HEK293 (cell line): ENCODE measurements at regions not wholly inside any gene's neighbourhood (a gene's known extent, or its start where the extent isn't known, plus 50 kb on each side); places are given as distances from the start of the nearest gene placed in this dataset.

ENCODE experiments used
- CTCF ChIA-PET: fragments of 350-600 bp; formaldehyde crosslinking; extraction: SDS; loops from one replicate; lab custom pipeline; 2021; ENCODE audit warnings: antibody characterized with exemption; lab: Yijun Ruan, JAX
- POLR2A ChIA-PET: fragments of 300-600 bp; formaldehyde crosslinking; extraction: SDS; loops from one replicate; lab custom pipeline; 2020; ENCODE audit warnings: antibody characterized with exemption, inconsistent platforms; lab: Yijun Ruan, JAX
- H3K27ac ChIP-seq: fragments of 200-500 bp; sonication (Bioruptor generic); 2 replicates; pipeline ENCODE4 v1.5.1; 2014; ENCODE audit warnings: low read depth, low read length, control low read depth, inconsistent platforms; ENCODE audit errors: extremely low read depth
- H3K36me3 ChIP-seq, 2 experiments: fragments of 200-500 bp in 1 of 2; sonication (Bioruptor generic) in 1 of 2; 1 replicate in 1 of 2; 2 replicates in 1 of 2; pipeline ENCODE4 v1.5.1; 2014 to 2017; ENCODE audit warnings: inconsistent platforms in 2 of 2, low read length in 2 of 2; ENCODE audit not compliant: control insufficient read depth in 2 of 2, insufficient read depth in 1 of 2
- H3K4me1 ChIP-seq: fragments of 200-500 bp; sonication (Bioruptor generic); 2 replicates; pipeline ENCODE4 v1.5.1; 2014; ENCODE audit warnings: mild to moderate bottlenecking, low read length, inconsistent platforms; ENCODE audit not compliant: control insufficient read depth, insufficient read depth
- H3K4me3 ChIP-seq: 2 replicates; pipeline ENCODE4 v1.5.1; 2011; ENCODE audit warnings: low read depth, mild to moderate bottlenecking, control low read depth, low read length, moderate library complexity
- H3K9me3 ChIP-seq: fragments of 200-500 bp; sonication (Bioruptor generic); 2 replicates; pipeline ENCODE4 v1.5.1; 2014; ENCODE audit warnings: low read depth, low read length, inconsistent platforms; ENCODE audit not compliant: control insufficient read depth, insufficient read depth
- EGR2 ChIP-seq: fragments of 450-650 bp; formaldehyde crosslinking; IDR thresholded peaks from 2 replicates; pipeline ENCODE4 v1.5.1; 2016; ENCODE audit warnings: low read depth, missing biosample characterization, missing genetic modification characterization
- GFI1B ChIP-seq: fragments of 450-650 bp; formaldehyde crosslinking; IDR thresholded peaks from 2 replicates; pipeline ENCODE4 v1.5.1; 2016; ENCODE audit warnings: missing biosample characterization, missing genetic modification characterization
- GLIS1 ChIP-seq: fragments of 450-650 bp; formaldehyde crosslinking; IDR thresholded peaks from 2 replicates; pipeline ENCODE4 v1.5.1; 2016; ENCODE audit warnings: missing biosample characterization, missing genetic modification characterization
- INSM2 ChIP-seq: fragments of 450-650 bp; formaldehyde crosslinking; IDR thresholded peaks from 2 replicates; pipeline ENCODE4 v1.5.1; 2016; ENCODE audit warnings: missing biosample characterization, missing genetic modification characterization
- KLF10 ChIP-seq: fragments of 450-650 bp; IDR thresholded peaks from 2 replicates; pipeline ENCODE4 v1.5.1; 2018; ENCODE audit warnings: missing biosample characterization, mild to moderate bottlenecking, missing genetic modification characterization
- SETDB1 ChIP-seq: IDR thresholded peaks from one replicate; pipeline ENCODE4 v1.6.1; 2017; ENCODE audit warnings: mild to moderate bottlenecking, low read length, moderate library complexity, mixed read lengths; ENCODE audit not compliant: insufficient read length
- YY1 ChIP-seq: fragments of 450-650 bp; formaldehyde crosslinking; IDR thresholded peaks from 2 replicates; pipeline ENCODE4 v1.5.1; 2018; ENCODE audit warnings: missing biosample characterization, missing genetic modification characterization
- ZBTB17 ChIP-seq: fragments of 450-650 bp; formaldehyde crosslinking; IDR thresholded peaks from 2 replicates; pipeline ENCODE4 v1.5.1; 2016; ENCODE audit warnings: missing biosample characterization, missing genetic modification characterization
- ZNF157 ChIP-seq: fragments of 450-650 bp; formaldehyde crosslinking; IDR thresholded peaks from 2 replicates; pipeline ENCODE4 v1.5.1; 2016; ENCODE audit warnings: missing biosample characterization, missing genetic modification characterization
- ZNF175 ChIP-seq: fragments of 450-650 bp; formaldehyde crosslinking; IDR thresholded peaks from 2 replicates; pipeline ENCODE4 v1.5.1; 2016; ENCODE audit warnings: missing biosample characterization, missing genetic modification characterization
- ZNF335 ChIP-seq: fragments of 450-650 bp; formaldehyde crosslinking; conservative IDR thresholded peaks from 2 replicates; pipeline ENCODE4 v1.5.1; 2016; ENCODE audit warnings: missing biosample characterization, missing genetic modification characterization
- ZNF37A ChIP-seq: fragments of 450-650 bp; IDR thresholded peaks from 2 replicates; pipeline ENCODE4 v1.5.1; 2018; ENCODE audit warnings: missing biosample characterization, missing genetic modification characterization
- ZNF404 ChIP-seq: fragments of 450-650 bp; formaldehyde crosslinking; IDR thresholded peaks from 2 replicates; pipeline ENCODE4 v1.5.1; 2017; ENCODE audit warnings: missing biosample characterization, missing genetic modification characterization
- ZNF433 ChIP-seq: fragments of 450-650 bp; formaldehyde crosslinking; IDR thresholded peaks from 2 replicates; pipeline ENCODE4 v1.5.1; 2016; ENCODE audit warnings: missing biosample characterization, missing genetic modification characterization, low read depth
- ZNF488 ChIP-seq: fragments of 450-650 bp; formaldehyde crosslinking; IDR thresholded peaks from 2 replicates; pipeline ENCODE4 v1.5.1; 2016; ENCODE audit warnings: missing biosample characterization, missing genetic modification characterization
- ZNF518A ChIP-seq: fragments of 450-650 bp; formaldehyde crosslinking; conservative IDR thresholded peaks from 2 replicates; pipeline ENCODE4 v1.5.1; 2016; ENCODE audit warnings: low read depth, missing biosample characterization, missing genetic modification characterization
- ZNF623 ChIP-seq: fragments of 450-650 bp; formaldehyde crosslinking; IDR thresholded peaks from 2 replicates; pipeline ENCODE4 v1.5.1; 2016; ENCODE audit warnings: missing biosample characterization, missing genetic modification characterization
- ZNF639 ChIP-seq: fragments of 450-650 bp; formaldehyde crosslinking; IDR thresholded peaks from 2 replicates; pipeline ENCODE4 v1.5.1; 2016; ENCODE audit warnings: missing biosample characterization, missing genetic modification characterization
- ZNF654 ChIP-seq: fragments of 450-650 bp; formaldehyde crosslinking; IDR thresholded peaks from 2 replicates; pipeline ENCODE4 v1.5.1; 2016; ENCODE audit warnings: low read depth, missing biosample characterization, missing genetic modification characterization
- ZNF660 ChIP-seq: fragments of 450-650 bp; IDR thresholded peaks from 2 replicates; pipeline ENCODE4 v1.5.1; 2018; ENCODE audit warnings: missing biosample characterization, mild to moderate bottlenecking, missing genetic modification characterization
- ZNF677 ChIP-seq: fragments of 450-650 bp; IDR thresholded peaks from 2 replicates; pipeline ENCODE4 v1.5.0; 2018; ENCODE audit warnings: missing biosample characterization, mild to moderate bottlenecking, missing genetic modification characterization, moderate library complexity
- ZSCAN23 ChIP-seq: fragments of 450-650 bp; formaldehyde crosslinking; IDR thresholded peaks from 2 replicates; pipeline ENCODE4 v1.5.1; 2016; ENCODE audit warnings: missing biosample characterization, missing genetic modification characterization

- H3K4me1 ChIP-seq = no peaks in the 10 kb centered on the region
- no peak overlapping the region for H3K4me3 ChIP-seq
- H3K9me3 ChIP-seq = no peaks in the 10 kb centered on the region
- TF ChIP-seq ZNF157 (no peak), ZBTB17 (tag by site-specific recombination) (no peak), EGR2 (no peak), ZNF639 (tag by site-specific recombination) (no peak), ZNF335 (tag by site-specific recombination) (no peak), ZNF488 (no peak), ZNF623 (tag by site-specific recombination) (no peak), ZNF175 (tag by site-specific recombination) (no peak)
- TF ChIP-seq, all 188 proteins: peak for 0
- ChIA-PET CTCF (interaction anchor here (0.6 kb wide), 1 partner anchor 262 kb away, joined by 3 read pairs; no protein-coding TSS in a partner anchor), POLR2A (no interaction called here)
- Histone ChIP-seq H3K36me3 (no peaks in the 10 kb centered on the region), H3K27ac (no peak overlapping the region)
These were observed 307.2 kb downstream of the ABCC12 start for GRCh38 chr16:47848421-47849109.

- CTCF ChIA-PET = no interaction called here
- Histone ChIP-seq H3K27ac (no peak overlapping the region), H3K4me1 (no peaks in the 10 kb centered on the region), H3K36me3 (no peaks in the 10 kb centered on the region), H3K9me3 (no peaks in the 10 kb centered on the region), H3K4me3 (no peak overlapping the region)
- POLR2A ChIA-PET = no interaction called here
- TF ChIP-seq ZNF660 = no peak
- TF ChIP-seq YY1 (tag by site-specific recombination) = no peak
- no peak for TF ChIP-seq GLIS1 (tag by site-specific recombination)
- no peak for TF ChIP-seq SETDB1
- TF ChIP-seq ZNF433 (tag by site-specific recombination) = no peak
- TF ChIP-seq ZNF654 = no peak
- TF ChIP-seq ZNF677 = no peak
- TF ChIP-seq ZNF37A (tag by site-specific recombination) = no peak
- TF ChIP-seq ZNF518A = no peak
- TF ChIP-seq INSM2 = no peak
- TF ChIP-seq KLF10 (tag by site-specific recombination) = no peak
- TF ChIP-seq GFI1B (tag by site-specific recombination) = no peak
- TF ChIP-seq ZNF404 (tag by site-specific recombination) = no peak
- TF ChIP-seq ZSCAN23 (tag by site-specific recombination) = no peak
These were observed 308.4 kb downstream of the ABCC12 start for GRCh38 chr16:47847220-47847970.
